Globus pallidus (tissue), 1 donor: ENCODE measurements at regions not wholly inside any gene's neighbourhood (a gene's known extent, or its start where the extent isn't known, plus 50 kb on each side); places are given as distances from the start of the nearest gene placed in this dataset.
A peak's percentile ranks its signal among the peaks of the same experiment; 100 is the strongest.

Experiments
- DNase-seq: peaks from one replicate; pipeline ENCODE4 v3.0.0-alpha.2; 2015; ENCODE audit warnings: low spot score

DNA sequence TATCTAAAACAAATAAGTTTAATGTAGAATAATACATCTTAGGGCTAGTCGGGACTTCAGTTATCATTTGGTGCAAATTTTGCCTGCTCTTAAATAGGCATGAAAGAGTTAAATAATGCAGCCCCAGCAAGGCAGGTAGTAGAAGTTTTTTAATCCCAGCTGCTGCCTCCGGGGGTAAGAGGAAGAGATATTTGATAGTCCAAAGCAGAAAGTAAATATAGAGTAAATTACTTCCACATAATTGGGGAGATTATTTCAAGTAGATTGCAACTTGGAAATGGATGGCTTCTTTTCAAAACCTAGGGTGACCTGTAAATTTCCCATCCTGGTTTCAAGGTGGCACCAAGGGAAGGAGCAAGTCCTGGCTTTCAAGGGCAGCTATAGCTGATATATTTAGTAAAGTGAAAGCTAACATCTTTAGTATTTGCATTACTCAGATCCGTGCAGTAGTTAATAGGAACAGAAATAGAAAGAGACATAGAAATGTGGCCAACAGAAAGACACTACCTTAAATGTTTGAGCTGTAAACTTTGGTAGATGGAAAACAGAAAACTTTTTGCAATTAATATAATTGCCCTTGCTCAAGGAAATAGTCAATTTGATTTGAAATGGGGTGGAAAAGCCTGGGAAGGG, 109.1 kb downstream of the LMO4 start:
- no peak for DNase-seq

- no peak for DNase-seq
Measured at GRCh38 chr1:87439821-87440220, 111.1 kb downstream of the LMO4 start.

DNA sequence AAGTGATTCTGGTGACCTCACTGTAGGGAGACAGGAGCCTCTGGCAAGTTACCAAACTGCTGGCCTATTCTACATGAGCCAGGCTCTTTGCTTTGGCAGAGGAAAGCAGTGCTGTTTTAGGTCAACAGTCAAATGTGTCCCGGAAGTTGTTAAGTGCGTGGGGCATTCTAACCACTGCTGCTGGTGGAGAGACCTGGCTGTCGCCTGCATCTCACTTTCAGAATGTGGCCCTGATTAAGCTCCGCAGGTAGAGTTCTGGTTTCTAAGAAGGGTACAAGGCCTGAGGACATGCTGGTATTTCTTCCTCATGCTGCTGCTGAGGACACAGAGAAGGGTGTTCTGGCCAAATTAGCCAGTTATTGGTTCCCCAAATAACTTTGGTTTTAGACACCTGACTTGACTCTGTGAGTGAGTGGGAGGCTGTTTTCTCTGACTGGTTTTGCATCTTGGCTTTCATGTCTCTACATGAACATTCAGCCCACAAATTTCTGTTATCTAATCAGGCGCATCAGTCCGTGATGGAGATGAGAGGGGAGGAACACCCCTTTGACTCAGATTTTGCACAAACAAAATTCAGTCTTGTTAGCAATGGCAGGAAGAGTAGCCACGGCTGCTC, 120.8 kb downstream of the LMO4 start:
- no peak for DNase-seq

DNA sequence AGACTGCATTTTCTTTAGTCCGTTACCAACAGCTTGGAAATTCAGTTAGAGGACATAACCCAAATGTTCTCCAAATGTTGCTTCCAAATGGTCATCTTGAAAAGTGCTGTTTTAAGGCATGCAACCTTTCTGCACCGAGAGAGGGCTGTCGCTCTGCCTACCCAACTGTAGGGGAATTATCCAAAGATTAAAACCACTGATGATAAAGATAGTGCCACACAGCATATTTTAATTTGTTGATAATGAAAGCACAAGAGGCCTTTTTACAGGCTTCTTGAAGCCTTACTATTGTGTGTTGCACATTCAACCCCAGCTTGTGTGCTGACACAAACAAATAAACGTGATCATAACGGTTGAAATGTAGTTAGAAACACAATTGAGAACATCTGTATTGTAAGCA, 121.5 kb downstream of the LMO4 start:
- DNase-seq = no peak

- no peak for DNase-seq
Measured at GRCh38 chr1:87450615-87451209, 122.0 kb downstream of the LMO4 start.

GRCh38 chr1:87451229-87451920, 122.7 kb downstream of the LMO4 start:
- DNase-seq = no peak

- DNase-seq = no peak
Measured at GRCh38 chr1:87452648-87453047, 124.0 kb downstream of the LMO4 start.

GRCh38 chr1:87457408-87457807, 128.7 kb downstream of the LMO4 start:
- no peak for DNase-seq

DNA sequence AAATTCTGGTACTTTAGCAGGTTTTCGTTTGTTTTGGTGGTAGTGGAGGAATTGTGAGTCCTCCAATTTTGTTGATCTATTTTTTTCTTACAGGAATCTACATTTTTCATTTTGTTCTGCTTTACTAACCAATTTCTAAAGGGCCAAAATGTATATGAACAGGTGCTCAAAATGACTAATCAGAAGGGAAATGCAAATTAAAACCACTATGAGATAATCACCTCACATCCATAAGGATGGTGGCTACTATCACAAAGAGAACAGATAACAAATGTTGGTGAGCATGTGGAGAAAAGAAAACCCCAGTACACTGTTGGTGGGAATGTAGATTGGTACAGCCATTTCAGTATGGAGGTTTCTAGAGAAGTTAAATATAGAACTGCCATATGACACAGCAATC, 134.2 kb downstream of the LMO4 start:
- DNase-seq = no peak

GRCh38 chr1:87464022-87464490, 135.4 kb downstream of the LMO4 start:
- DNase-seq = no peak

- DNase-seq = no peak
Measured at GRCh38 chr1:87466621-87467020, 137.9 kb downstream of the LMO4 start.

DNA sequence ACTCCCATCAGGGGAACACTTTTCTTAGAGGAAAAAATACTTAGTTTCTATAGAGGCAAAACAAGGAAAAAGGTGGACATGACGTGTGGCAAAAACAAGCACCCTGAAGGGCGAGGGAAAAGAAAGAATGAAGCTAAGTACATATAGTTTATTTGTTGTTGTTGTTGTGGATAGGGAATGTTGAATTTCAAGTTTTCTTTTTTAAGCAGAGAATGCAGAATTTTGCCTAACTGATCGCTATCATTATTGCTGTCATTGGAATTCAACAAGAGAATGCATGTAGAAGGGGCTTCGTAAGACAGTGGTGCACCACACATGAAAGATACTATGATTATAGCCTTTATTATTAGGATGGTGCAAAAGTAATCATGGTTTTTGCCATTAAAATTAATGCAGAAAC, 144.0 kb downstream of the LMO4 start:
- no peak for DNase-seq

DNA sequence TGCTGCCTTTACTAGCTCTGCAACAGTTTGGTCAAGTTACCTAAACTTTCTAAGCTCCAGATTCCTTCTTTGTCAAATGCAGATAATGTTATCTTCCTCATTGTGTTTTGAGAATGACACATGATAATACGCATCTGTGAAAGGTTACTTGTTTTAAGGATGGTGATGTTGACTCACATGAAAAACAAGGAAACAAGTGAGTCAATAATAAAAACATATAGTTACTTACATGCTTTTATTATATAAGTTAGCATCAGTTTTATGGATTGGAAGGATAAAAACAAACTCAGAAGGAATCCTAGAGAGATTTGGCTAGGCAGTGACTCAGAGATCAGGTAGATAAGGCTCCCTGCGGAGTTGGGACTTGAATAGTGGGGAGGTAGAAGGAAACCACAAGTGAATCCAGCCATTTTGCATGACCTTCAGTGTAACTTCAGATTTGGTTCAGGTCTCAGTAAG, 144.6 kb downstream of the LMO4 start:
- no peak for DNase-seq

DNA sequence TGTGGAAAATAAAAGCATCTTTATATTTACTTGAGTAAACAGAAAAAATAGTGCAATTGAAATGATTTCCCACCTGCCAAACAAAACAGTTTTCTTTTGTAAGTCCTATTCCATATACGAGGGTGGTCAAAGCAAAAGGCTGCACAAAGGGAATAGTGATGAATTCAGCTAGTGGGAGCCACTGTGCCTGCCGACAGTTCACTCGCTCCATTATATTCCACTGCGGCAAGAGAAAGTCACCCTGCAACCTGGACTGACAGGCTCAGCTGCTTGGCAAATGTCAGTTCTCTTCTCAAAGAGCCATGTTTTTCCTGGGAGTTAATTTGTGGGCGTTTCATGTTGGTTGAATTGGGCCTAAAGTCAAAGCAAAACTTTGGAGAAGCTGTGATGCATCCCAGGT, 145.4 kb downstream of the LMO4 start:
- DNase-seq = peak; percentile 66

- peak; percentile 35 for DNase-seq
Measured at GRCh38 chr1:87478231-87478630, 149.6 kb downstream of the LMO4 start.

GRCh38 chr1:87495147-87495546, 166.5 kb downstream of the LMO4 start:
- DNase-seq = no peak

GRCh38 chr1:87495870-87496269, 167.2 kb downstream of the LMO4 start:
- no peak for DNase-seq

DNA sequence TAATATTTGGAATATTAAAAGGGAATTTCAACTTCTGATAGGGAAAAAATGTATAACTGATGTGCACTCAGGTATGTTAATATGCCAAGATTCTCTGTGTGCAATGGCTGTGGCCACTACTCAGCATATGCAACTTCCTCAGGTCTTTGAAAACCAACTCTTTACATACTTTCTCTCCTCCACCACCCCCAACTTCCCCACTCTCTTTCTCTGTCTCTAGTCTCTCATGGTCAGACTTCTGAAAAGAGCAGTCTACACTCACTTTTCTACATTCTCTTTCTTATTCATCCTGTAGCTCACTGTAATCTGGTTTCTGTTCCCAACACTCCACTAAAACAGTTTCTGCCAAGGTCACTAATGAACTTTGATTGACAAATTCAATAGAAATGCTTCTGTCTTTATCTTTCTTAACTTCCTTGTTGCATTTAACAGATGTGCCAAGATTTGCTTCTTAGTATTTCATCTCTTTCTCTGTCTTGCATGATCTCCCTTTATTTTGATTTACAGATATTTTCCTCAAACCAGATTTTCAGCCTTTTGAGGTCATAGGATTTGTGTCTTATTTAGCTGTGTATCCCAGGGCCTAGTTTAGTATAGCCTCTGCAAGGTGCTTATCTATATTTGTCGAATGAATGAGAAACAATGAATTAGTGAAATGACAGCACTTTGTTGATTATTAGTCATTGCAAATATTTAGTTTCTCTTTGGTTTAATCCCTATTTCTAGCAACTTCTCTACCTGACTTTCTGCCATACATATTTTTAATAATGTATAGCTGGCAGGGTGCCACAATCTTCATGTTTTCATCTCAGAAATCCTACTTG, 168.9 kb downstream of the LMO4 start:
- DNase-seq = no peak

DNA sequence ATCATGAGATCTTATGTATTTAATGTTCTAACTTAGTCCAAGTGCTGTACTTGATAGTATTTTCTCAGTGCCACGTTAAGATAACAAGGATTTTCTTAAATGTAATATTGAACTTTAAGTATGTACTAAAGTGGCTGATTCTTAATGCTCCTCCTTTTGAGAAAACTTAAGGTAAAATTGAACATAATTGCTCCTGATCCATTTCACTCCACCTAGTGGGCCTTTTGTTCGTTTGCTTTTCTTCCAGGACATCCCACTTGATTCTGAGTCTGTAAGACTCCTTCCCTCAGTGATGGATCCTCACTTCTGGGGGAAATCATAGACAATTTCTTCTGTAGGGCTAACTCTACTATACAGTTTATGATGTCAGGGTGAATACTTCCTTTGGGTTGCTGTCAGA, 173.1 kb downstream of the LMO4 start:
- DNase-seq = no peak

- no peak for DNase-seq
Measured at GRCh38 chr1:87505391-87505983, 176.8 kb downstream of the LMO4 start.

- no peak for DNase-seq
Measured at GRCh38 chr1:87506147-87506546, 177.5 kb downstream of the LMO4 start.
